Neural crest cell (in vitro differentiated cells): ENCODE measurements at regions not wholly inside any gene's neighbourhood (a gene's known extent, or its start where the extent isn't known, plus 50 kb on each side); places are given as distances from the start of the nearest gene placed in this dataset.
"Not testable (repeated sequence)": the region's sequence is repeated elsewhere in the genome, so short reads cannot be mapped to it uniquely, and the experiment has no call there.

ENCODE experiments used
- DNase-seq: peaks from one replicate; pipeline ENCODE4 v3.0.0; 2021; ENCODE audit warnings: low read depth, mixed read lengths, low spot score
- H3K27ac Mint-ChIP-seq: one replicate; pipeline ENCODE4 v1.8.0; 2021; ENCODE audit warnings: mild to moderate bottlenecking, mixed read lengths; ENCODE audit not compliant: unreplicated experiment
- H3K27me3 Mint-ChIP-seq: 2 replicates; pipeline ENCODE4 v1.8.0; 2021; ENCODE audit warnings: low read depth, mild to moderate bottlenecking, mixed read lengths
- H3K36me3 Mint-ChIP-seq: 2 replicates; pipeline ENCODE4 v1.8.0; 2021; ENCODE audit warnings: low read depth, mild to moderate bottlenecking, mixed read lengths
- H3K4me1 Mint-ChIP-seq: 2 replicates; pipeline ENCODE4 v1.8.0; 2021; ENCODE audit warnings: mixed read lengths
- H3K4me3 Mint-ChIP-seq: one replicate; pipeline ENCODE4 v1.8.0; 2021; ENCODE audit warnings: mild to moderate bottlenecking, mixed read lengths
- H3K9me3 Mint-ChIP-seq: 2 replicates; pipeline ENCODE4 v1.8.0; 2021; ENCODE audit warnings: mixed read lengths
- TF ChIP-seq, protein P1 (sequence below): fragments of 200-600 bp; sonication (generic); conservative IDR thresholded peaks from 2 replicates; pipeline ENCODE4 v1.5.0; 2021; ENCODE audit warnings: antibody characterized with exemption, mild to moderate bottlenecking

DNA sequence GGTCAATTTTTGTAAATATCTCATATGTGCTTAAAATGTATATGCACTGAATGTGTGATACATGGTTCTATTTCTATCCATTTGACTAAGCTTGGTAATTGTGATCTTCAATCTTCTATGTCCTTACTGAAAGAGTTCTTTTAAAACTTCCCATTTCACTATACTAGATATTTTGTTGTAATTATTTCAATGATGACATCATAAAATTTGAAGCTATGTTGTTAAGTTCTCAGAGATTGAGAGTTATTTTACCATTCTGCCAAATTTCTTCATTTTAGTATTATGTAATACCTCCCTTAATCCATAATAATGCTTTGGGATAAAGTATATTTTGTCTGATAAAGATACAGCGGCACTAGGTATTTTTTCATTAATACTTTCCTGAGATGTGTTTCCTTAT lies 1307.3 kb downstream of the RPA4 start:
- TF ChIP-seq, protein P1, sequence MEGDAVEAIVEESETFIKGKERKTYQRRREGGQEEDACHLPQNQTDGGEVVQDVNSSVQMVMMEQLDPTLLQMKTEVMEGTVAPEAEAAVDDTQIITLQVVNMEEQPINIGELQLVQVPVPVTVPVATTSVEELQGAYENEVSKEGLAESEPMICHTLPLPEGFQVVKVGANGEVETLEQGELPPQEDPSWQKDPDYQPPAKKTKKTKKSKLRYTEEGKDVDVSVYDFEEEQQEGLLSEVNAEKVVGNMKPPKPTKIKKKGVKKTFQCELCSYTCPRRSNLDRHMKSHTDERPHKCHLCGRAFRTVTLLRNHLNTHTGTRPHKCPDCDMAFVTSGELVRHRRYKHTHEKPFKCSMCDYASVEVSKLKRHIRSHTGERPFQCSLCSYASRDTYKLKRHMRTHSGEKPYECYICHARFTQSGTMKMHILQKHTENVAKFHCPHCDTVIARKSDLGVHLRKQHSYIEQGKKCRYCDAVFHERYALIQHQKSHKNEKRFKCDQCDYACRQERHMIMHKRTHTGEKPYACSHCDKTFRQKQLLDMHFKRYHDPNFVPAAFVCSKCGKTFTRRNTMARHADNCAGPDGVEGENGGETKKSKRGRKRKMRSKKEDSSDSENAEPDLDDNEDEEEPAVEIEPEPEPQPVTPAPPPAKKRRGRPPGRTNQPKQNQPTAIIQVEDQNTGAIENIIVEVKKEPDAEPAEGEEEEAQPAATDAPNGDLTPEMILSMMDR = no peak
- Mint-ChIP-seq H3K36me3 (no peaks in the 10 kb centered on the region), H3K4me3 (no peak overlapping the region), H3K4me1 (peaks cover under 1% of the 10 kb centered on the region), H3K27me3 (no peaks in the 10 kb centered on the region), H3K9me3 (peaks cover 4% of the 10 kb centered on the region), H3K27ac (no peak overlapping the region)
- DNase-seq = no peak

GRCh38 chrX:98194036-98194435 lies 1310.3 kb downstream of the RPA4 start:
- no peaks in the 10 kb centered on the region for H3K27me3 Mint-ChIP-seq
- H3K27ac Mint-ChIP-seq = no peak overlapping the region
- H3K4me1 Mint-ChIP-seq = no peaks in the 10 kb centered on the region
- H3K36me3 Mint-ChIP-seq = no peaks in the 10 kb centered on the region
- DNase-seq = no peak
- TF ChIP-seq, protein P1 = no peak
- H3K4me3 Mint-ChIP-seq = no peak overlapping the region
- H3K9me3 Mint-ChIP-seq = peaks cover 4% of the 10 kb centered on the region

DNA sequence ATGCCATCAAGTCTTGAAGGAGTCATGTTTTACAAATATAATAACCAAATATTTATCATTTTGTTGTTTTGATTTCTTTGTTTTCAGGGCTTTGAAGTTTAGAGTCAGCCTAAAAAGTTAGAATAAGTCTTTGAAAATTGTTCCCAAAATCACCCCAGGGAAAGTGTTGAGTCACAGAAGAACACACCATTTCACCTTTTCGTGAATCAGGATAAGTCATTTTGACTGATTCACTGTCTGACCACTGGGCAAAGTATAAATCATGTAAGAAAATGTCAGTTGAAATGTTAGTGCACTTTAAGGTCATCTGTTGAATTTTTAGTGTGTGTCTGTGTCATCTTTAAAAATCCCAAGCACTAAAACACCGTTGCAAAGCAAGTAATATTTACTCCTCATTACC lies 1320.1 kb downstream of the RPA4 start:
- peaks cover 13% of the 10 kb centered on the region for H3K4me1 Mint-ChIP-seq
- TF ChIP-seq, protein P1 = no peak
- H3K4me3 Mint-ChIP-seq = no peak overlapping the region
- peaks cover 4% of the 10 kb centered on the region for H3K9me3 Mint-ChIP-seq
- DNase-seq = no peak
- peaks cover 2% of the 10 kb centered on the region for H3K36me3 Mint-ChIP-seq
- H3K27me3 Mint-ChIP-seq = no peaks in the 10 kb centered on the region
- no peak overlapping the region for H3K27ac Mint-ChIP-seq

- Mint-ChIP-seq H3K4me1 (peaks cover 8% of the 10 kb centered on the region), H3K36me3 (peaks cover 6% of the 10 kb centered on the region), H3K27me3 (no peaks in the 10 kb centered on the region), H3K9me3 (peaks cover 12% of the 10 kb centered on the region), H3K4me3 (no peak overlapping the region), H3K27ac (no peak overlapping the region)
- DNase-seq = no peak
- TF ChIP-seq, protein P1 = no peak
Observed at GRCh38 chrX:98207947-98208346, 1324.2 kb downstream of the RPA4 start.

DNA sequence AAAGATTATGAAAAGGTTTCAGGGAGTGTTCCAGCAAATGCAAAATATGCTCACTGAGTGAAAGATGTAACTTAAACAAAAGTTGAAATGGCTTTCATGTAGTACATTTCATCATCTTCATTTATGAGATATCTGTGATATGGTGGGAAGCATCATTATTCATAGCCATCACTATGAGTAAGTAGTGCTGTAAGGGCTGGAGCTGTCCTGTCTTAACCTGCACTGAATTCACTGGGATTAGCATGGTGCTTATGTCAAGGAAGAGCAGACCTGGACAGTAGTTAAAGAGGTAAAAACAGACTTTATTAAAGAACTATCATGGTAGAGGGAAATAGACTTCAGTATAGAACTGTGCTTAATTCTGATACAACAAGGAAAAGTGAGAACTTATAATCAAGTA lies 1347.3 kb downstream of the RPA4 start:
- DNase-seq = no peak
- H3K27ac Mint-ChIP-seq = no peak overlapping the region

DNA sequence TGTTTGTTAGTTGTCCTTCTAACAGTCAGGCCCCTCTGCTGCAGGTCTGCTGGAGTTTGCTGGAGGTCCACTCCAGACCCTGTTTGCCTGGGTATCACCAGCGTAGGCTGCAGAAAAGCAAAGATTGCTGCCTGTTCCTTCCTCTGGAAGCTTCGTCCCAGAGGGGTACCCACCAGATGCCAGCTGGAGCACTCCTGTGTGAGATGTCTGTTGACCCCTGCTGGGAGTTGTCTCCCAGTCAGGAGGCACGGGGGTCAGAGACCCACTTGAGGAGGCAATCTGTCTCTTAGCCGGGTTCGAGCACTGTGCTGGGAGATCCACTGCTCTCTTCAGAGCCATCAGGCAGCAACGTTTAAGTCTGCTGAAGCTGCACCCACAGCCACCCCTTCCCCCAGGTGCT lies 1356.4 kb downstream of the RPA4 start:
- peaks cover 19% of the 10 kb centered on the region for H3K36me3 Mint-ChIP-seq
- H3K9me3 Mint-ChIP-seq = peaks cover 11% of the 10 kb centered on the region
- not testable (repeated sequence) for H3K4me1 Mint-ChIP-seq, H3K27me3 Mint-ChIP-seq, H3K27ac Mint-ChIP-seq, H3K4me3 Mint-ChIP-seq, DNase-seq

More for the DNA sequence above, 1347.3 kb downstream of the RPA4 start:
- Mint-ChIP-seq H3K4me3 (no peak overlapping the region), H3K9me3 (no peaks in the 10 kb centered on the region), H3K27me3 (no peaks in the 10 kb centered on the region), H3K36me3 (peaks cover 3% of the 10 kb centered on the region), H3K4me1 (no peaks in the 10 kb centered on the region)
- TF ChIP-seq, protein P1 = no peak
